GM21528 (cell line): ENCODE measurements at regions not wholly inside any gene's neighbourhood (a gene's known extent, or its start where the extent isn't known, plus 50 kb on each side); places are given as distances from the start of the nearest gene placed in this dataset.
A peak's percentile ranks its signal among the peaks of the same experiment; 100 is the strongest.
"Not testable (repeated sequence)": the region's sequence is repeated elsewhere in the genome, so short reads cannot be mapped to it uniquely, and the experiment has no call there.

ENCODE experiments used
- ATAC-seq: cut with Tn5 transposase; IDR thresholded peaks from one replicate; pipeline ENCODE4 v1.9.1; 2021; ENCODE audit warnings: mild to moderate bottlenecking, moderate library complexity; ENCODE audit not compliant: unreplicated experiment, low FRiP score

- no peak for ATAC-seq
Measured at GRCh38 chr4:123621072-123621705, 224.6 kb downstream of the SPRY1 start.

GRCh38 chr4:123622572-123622971 lies 226.0 kb downstream of the SPRY1 start:
- ATAC-seq, result no peak

GRCh38 chr4:123623611-123624010 lies 227.0 kb downstream of the SPRY1 start:
- ATAC-seq, result no peak

GRCh38 chr4:123624959-123625358 lies 228.4 kb downstream of the SPRY1 start:
- no peak for ATAC-seq

GRCh38 chr4:123628288-123628687 lies 231.7 kb downstream of the SPRY1 start:
- no peak for ATAC-seq

- no peak for ATAC-seq
Measured at GRCh38 chr4:123631786-123632692, 235.4 kb downstream of the SPRY1 start.

- no peak for ATAC-seq
Measured at GRCh38 chr4:123632693-123633030, 236.1 kb downstream of the SPRY1 start.

GRCh38 chr4:123638834-123639233 lies 242.2 kb downstream of the SPRY1 start:
- no peak for ATAC-seq

- ATAC-seq, result no peak
Measured at GRCh38 chr4:123640271-123640670, 243.7 kb downstream of the SPRY1 start.

- no peak for ATAC-seq
Measured at GRCh38 chr4:123640824-123641223, 244.2 kb downstream of the SPRY1 start.

- no peak for ATAC-seq
Measured at GRCh38 chr4:123643691-123644090, 247.1 kb downstream of the SPRY1 start.

- peak; percentile 88 for ATAC-seq
Measured at GRCh38 chr4:123649250-123649644, 252.7 kb downstream of the SPRY1 start.

- ATAC-seq, result peak; percentile 43
Measured at GRCh38 chr4:123649645-123650391, 253.2 kb downstream of the SPRY1 start.

GRCh38 chr4:123651066-123651465 lies 254.5 kb downstream of the SPRY1 start:
- ATAC-seq, result no peak

- ATAC-seq, result no peak
Measured at GRCh38 chr4:123651536-123652180, 255.1 kb downstream of the SPRY1 start.

GRCh38 chr4:123652476-123652875 lies 255.9 kb downstream of the SPRY1 start:
- ATAC-seq, result no peak

GRCh38 chr4:123653236-123653635 lies 256.6 kb downstream of the SPRY1 start:
- no peak for ATAC-seq

- ATAC-seq, result not testable (repeated sequence)
Measured at GRCh38 chr4:123656746-123657294, 260.2 kb downstream of the SPRY1 start.

- not testable (repeated sequence) for ATAC-seq
Measured at GRCh38 chr4:123657606-123658005, 261.0 kb downstream of the SPRY1 start.

- ATAC-seq, result no peak
Measured at GRCh38 chr4:123659262-123659661, 262.7 kb downstream of the SPRY1 start.
